SK-N-SH treated with all-trans-retinoic acid at 6 μM for 48 hours (cell line): ENCODE measurements at regions not wholly inside any gene's neighbourhood (a gene's known extent, or its start where the extent isn't known, plus 50 kb on each side); places are given as distances from the start of the nearest gene placed in this dataset.
A peak's percentile ranks its signal among the peaks of the same experiment; 100 is the strongest.

ENCODE experiments used
- ATAC-seq: fragments of 200-7000 bp; cut with Tn5 transposase; 3 replicates; pipeline ENCODE4 v1.9.1; 2020; ENCODE audit warnings: mild to moderate bottlenecking, moderate library complexity
- BACH2 ChIP-seq: fragments of 250-450 bp; sonication (Bioruptor Pico); IDR thresholded peaks from 2 replicates; pipeline ENCODE4 v1.9.0; 2021; ENCODE audit warnings: mild to moderate bottlenecking, borderline replicate concordance
- CSDC2 ChIP-seq: fragments of 250-450 bp; sonication (Bioruptor Pico); IDR thresholded peaks from 2 replicates; pipeline ENCODE4 v1.5.0; 2020; ENCODE audit warnings: mild to moderate bottlenecking, moderate library complexity
- ESRRG ChIP-seq: fragments of 250-450 bp; sonication (Bioruptor Pico); IDR thresholded peaks from 2 replicates; pipeline ENCODE4 v1.6.1; 2021; ENCODE audit warnings: mild to moderate bottlenecking
- ISL1 ChIP-seq: fragments of 250-450 bp; sonication (Bioruptor Pico); IDR thresholded peaks from 2 replicates; pipeline ENCODE4 v2.1.2; 2022; ENCODE audit warnings: mild to moderate bottlenecking, moderate library complexity
- PPARA ChIP-seq: fragments of 250-450 bp; sonication (Bioruptor Pico); IDR thresholded peaks from 2 replicates; pipeline ENCODE4 v1.5.0; 2020; ENCODE audit warnings: mild to moderate bottlenecking, borderline replicate concordance
- TCF4 ChIP-seq: fragments of 250-450 bp; sonication (Bioruptor Pico); IDR thresholded peaks from 2 replicates; pipeline ENCODE4 v1.8.0; 2021; ENCODE audit warnings: mild to moderate bottlenecking, moderate library complexity, borderline replicate concordance
- TOX ChIP-seq: fragments of 250-450 bp; sonication (Bioruptor Pico); IDR thresholded peaks from 2 replicates; pipeline ENCODE4 v1.8.0; 2021; ENCODE audit warnings: mild to moderate bottlenecking, moderate library complexity, borderline replicate concordance
- ZC3H10 ChIP-seq: fragments of 250-450 bp; sonication (Bioruptor Pico); IDR thresholded peaks from 2 replicates; pipeline ENCODE4 v1.5.1; 2021; ENCODE audit warnings: mild to moderate bottlenecking, moderate library complexity
- ZFP3 ChIP-seq: fragments of 250-450 bp; sonication (Bioruptor Pico); IDR thresholded peaks from 2 replicates; pipeline ENCODE4 v1.5.0; 2020; ENCODE audit warnings: mild to moderate bottlenecking, moderate library complexity
- ZFP30 ChIP-seq: fragments of 450-650 bp; formaldehyde crosslinking; IDR thresholded peaks from 2 replicates; pipeline ENCODE4 v1.5.0; 2022; ENCODE audit warnings: mild to moderate bottlenecking, moderate library complexity
- ZNF565 ChIP-seq: fragments of 450-650 bp; formaldehyde crosslinking; conservative IDR thresholded peaks from 2 replicates; pipeline ENCODE4 v1.5.0; 2020; ENCODE audit warnings: low read depth, mild to moderate bottlenecking, moderate library complexity
- ZNF70 ChIP-seq: fragments of 450-650 bp; formaldehyde crosslinking; IDR thresholded peaks from 2 replicates; pipeline ENCODE4 v1.5.0; 2020; ENCODE audit warnings: mild to moderate bottlenecking, moderate library complexity
- ZNF8 ChIP-seq: fragments of 450-650 bp; formaldehyde crosslinking; IDR thresholded peaks from 2 replicates; pipeline ENCODE4 v1.5.0; 2020; ENCODE audit warnings: mild to moderate bottlenecking, moderate library complexity
- TF ChIP-seq, protein P1 (sequence below): fragments of 250-450 bp; sonication (Bioruptor Pico); IDR thresholded peaks from 2 replicates; pipeline ENCODE4 v1.5.1; 2020; ENCODE audit warnings: low read depth, mild to moderate bottlenecking, moderate library complexity
- TF ChIP-seq, protein P2 (sequence below): fragments of 250-450 bp; sonication (Bioruptor Pico); IDR thresholded peaks from 2 replicates; pipeline ENCODE4 v1.8.0; 2020; ENCODE audit warnings: mild to moderate bottlenecking, moderate library complexity, borderline replicate concordance
- TF ChIP-seq, protein P3 (sequence below): fragments of 250-450 bp; sonication (Bioruptor Pico); IDR thresholded peaks from 2 replicates; pipeline ENCODE4 v1.5.0; 2020; ENCODE audit warnings: mild to moderate bottlenecking, moderate library complexity
- TF ChIP-seq, protein P4 (sequence below): fragments of 250-450 bp; sonication (Bioruptor Pico); IDR thresholded peaks from 2 replicates; pipeline ENCODE4 v1.8.0; 2021; ENCODE audit warnings: low read depth, mild to moderate bottlenecking, moderate library complexity, borderline replicate concordance
- TF ChIP-seq, protein P5 (sequence below): fragments of 250-450 bp; sonication (Bioruptor Pico); IDR thresholded peaks from 2 replicates; pipeline ENCODE4 v1.5.1; 2021; ENCODE audit warnings: mild to moderate bottlenecking, moderate library complexity

DNA sequence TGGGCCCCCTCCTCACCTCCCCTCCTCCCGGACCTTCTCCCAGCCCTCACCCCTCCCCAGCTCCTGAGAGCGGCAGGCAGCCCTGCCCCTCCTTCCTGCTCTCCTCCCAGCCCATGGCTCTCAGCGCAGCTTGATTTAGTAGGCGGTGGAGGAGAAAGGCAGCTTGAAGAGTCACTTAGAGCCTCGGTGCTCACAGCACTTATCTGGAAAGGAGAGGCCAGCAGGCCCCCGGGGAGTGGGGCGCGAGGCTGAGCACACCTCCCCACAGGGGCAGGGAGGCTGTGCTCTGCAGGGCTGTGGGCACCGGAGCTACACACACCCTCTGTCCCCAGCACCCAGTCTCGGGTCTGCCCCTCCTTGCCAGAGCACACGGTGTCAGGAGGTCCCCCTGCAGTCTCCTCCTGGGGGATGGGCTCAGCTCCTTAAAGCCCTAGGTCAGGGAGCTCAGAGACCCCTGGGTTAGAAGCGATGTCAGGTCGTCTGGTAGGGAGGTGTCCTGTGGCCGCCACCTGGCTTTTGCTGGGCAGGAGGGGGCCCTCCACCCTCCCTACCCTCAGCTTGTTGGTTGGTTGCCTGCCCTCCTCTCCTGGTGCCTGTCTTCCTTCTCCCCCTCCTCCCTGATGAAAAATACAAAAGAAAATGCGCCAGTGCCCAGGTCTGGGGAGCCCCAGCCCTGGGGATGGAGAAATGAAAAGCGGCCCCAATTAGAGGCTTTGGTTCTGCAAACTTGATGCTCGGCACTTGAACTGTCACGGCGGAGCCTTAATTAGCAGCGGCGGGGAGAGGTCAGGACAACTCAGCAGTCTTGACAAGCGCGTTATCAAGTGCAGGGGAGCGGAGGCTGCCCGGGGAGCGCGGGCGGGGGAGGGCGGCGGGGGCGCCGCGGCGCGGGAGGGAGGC lies 151.1 kb upstream of the GSE1 start:
- peak; percentile 79 for ATAC-seq

DNA sequence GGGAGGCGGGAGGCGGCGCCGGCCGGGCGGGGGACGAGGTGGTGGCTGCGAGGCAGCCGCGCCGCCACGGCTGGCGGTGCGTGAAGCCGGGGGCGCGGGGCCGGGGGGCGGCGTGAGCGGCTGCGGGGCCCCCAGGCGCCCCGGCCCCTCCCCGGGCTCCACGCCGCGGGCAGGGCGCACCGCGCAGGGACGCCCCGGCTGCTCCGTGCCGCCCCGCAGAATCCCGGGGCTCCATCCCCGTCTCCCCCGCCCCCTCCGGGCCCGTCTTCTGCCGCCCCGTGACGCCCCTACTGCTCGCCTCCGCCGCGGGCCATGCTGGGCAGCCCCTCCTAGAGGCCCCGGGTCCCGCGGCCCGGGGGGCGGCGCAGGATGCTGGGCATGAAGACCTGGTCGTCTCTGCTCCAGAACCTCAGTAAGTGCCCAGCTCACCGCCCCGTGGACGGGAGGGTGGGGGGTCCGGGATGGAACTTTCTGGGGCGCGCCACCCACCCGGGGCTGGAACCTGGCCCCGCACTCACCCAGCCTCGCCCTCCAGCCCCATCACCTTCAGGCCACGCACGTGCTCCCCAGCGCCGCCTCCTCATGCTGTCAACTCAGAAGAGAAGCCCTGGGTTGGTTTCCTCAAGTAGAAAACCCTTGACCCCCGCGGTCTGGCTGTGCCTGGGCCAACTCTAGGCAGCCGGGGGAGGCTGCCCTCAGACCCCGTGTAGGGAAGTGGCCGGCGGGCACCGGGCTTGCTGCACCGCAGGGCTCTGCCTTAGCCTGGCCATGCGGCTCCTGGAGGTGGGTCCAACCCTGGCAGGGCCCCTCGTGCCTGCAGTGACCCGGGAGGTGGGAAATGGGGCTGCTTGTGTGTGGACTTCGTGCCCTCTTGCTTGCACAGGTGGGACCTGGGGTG lies 150.2 kb upstream of the GSE1 start:
- TF ChIP-seq ZNF8 (CRISPR knock-in tag) (no peak), ZNF70 (CRISPR knock-in tag) (no peak), ISL1 (CRISPR knock-in tag) (no peak), CSDC2 (CRISPR knock-in tag) (no peak), PPARA (CRISPR knock-in tag) (no peak), BACH2 (CRISPR knock-in tag) (no peak), TOX (CRISPR knock-in tag) (no peak), TCF4 (CRISPR knock-in tag) (no peak), ESRRG (CRISPR knock-in tag) (no peak), ZNF565 (CRISPR knock-in tag) (no peak), ZFP3 (no peak)
- TF ChIP-seq, protein P1, sequence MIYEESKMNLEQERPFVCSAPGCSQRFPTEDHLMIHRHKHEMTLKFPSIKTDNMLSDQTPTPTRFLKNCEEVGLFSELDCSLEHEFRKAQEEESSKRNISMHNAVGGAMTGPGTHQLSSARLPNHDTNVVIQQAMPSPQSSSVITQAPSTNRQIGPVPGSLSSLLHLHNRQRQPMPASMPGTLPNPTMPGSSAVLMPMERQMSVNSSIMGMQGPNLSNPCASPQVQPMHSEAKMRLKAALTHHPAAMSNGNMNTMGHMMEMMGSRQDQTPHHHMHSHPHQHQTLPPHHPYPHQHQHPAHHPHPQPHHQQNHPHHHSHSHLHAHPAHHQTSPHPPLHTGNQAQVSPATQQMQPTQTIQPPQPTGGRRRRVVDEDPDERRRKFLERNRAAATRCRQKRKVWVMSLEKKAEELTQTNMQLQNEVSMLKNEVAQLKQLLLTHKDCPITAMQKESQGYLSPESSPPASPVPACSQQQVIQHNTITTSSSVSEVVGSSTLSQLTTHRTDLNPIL (CRISPR knock-in tag): no peak
- TF ChIP-seq, protein P2, sequence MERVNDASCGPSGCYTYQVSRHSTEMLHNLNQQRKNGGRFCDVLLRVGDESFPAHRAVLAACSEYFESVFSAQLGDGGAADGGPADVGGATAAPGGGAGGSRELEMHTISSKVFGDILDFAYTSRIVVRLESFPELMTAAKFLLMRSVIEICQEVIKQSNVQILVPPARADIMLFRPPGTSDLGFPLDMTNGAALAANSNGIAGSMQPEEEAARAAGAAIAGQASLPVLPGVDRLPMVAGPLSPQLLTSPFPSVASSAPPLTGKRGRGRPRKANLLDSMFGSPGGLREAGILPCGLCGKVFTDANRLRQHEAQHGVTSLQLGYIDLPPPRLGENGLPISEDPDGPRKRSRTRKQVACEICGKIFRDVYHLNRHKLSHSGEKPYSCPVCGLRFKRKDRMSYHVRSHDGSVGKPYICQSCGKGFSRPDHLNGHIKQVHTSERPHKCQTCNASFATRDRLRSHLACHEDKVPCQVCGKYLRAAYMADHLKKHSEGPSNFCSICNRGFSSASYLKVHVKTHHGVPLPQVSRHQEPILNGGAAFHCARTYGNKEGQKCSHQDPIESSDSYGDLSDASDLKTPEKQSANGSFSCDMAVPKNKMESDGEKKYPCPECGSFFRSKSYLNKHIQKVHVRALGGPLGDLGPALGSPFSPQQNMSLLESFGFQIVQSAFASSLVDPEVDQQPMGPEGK (CRISPR knock-in tag): no peak
- TF ChIP-seq, protein P3, sequence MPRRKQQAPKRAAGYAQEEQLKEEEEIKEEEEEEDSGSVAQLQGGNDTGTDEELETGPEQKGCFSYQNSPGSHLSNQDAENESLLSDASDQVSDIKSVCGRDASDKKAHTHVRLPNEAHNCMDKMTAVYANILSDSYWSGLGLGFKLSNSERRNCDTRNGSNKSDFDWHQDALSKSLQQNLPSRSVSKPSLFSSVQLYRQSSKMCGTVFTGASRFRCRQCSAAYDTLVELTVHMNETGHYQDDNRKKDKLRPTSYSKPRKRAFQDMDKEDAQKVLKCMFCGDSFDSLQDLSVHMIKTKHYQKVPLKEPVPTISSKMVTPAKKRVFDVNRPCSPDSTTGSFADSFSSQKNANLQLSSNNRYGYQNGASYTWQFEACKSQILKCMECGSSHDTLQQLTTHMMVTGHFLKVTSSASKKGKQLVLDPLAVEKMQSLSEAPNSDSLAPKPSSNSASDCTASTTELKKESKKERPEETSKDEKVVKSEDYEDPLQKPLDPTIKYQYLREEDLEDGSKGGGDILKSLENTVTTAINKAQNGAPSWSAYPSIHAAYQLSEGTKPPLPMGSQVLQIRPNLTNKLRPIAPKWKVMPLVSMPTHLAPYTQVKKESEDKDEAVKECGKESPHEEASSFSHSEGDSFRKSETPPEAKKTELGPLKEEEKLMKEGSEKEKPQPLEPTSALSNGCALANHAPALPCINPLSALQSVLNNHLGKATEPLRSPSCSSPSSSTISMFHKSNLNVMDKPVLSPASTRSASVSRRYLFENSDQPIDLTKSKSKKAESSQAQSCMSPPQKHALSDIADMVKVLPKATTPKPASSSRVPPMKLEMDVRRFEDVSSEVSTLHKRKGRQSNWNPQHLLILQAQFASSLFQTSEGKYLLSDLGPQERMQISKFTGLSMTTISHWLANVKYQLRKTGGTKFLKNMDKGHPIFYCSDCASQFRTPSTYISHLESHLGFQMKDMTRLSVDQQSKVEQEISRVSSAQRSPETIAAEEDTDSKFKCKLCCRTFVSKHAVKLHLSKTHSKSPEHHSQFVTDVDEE (CRISPR knock-in tag): no peak
- ATAC-seq: no peak

More for the DNA sequence above, 151.1 kb upstream of the GSE1 start:
- TF ChIP-seq, protein P3 (CRISPR knock-in tag): no peak
- TF ChIP-seq ZC3H10 (CRISPR knock-in tag): no peak
- TF ChIP-seq PPARA (CRISPR knock-in tag): no peak
- TF ChIP-seq ZFP30 (CRISPR knock-in tag): no peak
- no peak for TF ChIP-seq ISL1 (CRISPR knock-in tag)
- TF ChIP-seq, protein P4, sequence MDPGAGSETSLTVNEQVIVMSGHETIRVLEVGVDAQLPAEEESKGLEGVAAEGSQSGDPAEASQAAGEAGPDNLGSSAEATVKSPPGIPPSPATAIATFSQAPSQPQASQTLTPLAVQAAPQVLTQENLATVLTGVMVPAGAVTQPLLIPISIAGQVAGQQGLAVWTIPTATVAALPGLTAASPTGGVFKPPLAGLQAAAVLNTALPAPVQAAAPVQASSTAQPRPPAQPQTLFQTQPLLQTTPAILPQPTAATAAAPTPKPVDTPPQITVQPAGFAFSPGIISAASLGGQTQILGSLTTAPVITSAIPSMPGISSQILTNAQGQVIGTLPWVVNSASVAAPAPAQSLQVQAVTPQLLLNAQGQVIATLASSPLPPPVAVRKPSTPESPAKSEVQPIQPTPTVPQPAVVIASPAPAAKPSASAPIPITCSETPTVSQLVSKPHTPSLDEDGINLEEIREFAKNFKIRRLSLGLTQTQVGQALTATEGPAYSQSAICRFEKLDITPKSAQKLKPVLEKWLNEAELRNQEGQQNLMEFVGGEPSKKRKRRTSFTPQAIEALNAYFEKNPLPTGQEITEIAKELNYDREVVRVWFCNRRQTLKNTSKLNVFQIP: no peak
- TF ChIP-seq, protein P2 (CRISPR knock-in tag): 0 out of 2 replicates have a peak, but pooled peaks have one; percentile 20
- TF ChIP-seq, protein P5, sequence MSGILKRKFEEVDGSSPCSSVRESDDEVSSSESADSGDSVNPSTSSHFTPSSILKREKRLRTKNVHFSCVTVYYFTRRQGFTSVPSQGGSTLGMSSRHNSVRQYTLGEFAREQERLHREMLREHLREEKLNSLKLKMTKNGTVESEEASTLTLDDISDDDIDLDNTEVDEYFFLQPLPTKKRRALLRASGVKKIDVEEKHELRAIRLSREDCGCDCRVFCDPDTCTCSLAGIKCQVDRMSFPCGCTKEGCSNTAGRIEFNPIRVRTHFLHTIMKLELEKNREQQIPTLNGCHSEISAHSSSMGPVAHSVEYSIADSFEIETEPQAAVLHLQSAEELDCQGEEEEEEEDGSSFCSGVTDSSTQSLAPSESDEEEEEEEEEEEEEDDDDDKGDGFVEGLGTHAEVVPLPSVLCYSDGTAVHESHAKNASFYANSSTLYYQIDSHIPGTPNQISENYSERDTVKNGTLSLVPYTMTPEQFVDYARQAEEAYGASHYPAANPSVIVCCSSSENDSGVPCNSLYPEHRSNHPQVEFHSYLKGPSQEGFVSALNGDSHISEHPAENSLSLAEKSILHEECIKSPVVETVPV (CRISPR knock-in tag): no peak
